Sigmoid colon (tissue), 6 donors: ENCODE measurements at regions not wholly inside any gene's neighbourhood (a gene's known extent, or its start where the extent isn't known, plus 50 kb on each side); places are given as distances from the start of the nearest gene placed in this dataset.

Experiments used
- DNase-seq: peaks from one replicate; pipeline ENCODE4 v3.0.0-alpha.2; 2019
- H3K27ac ChIP-seq, 4 donors: fragments of 200-600 bp; sonication (generic); one replicate each; pipeline ENCODE4 v1.5.1; 2016 to 2019; ENCODE audit warnings: mild to moderate bottlenecking in 1 of 4
- H3K27me3 ChIP-seq, 3 donors: fragments of 200-600 bp; sonication (generic); one replicate each; pipeline ENCODE4 v1.5.1; 2019; ENCODE audit warnings: mild to moderate bottlenecking in 1 of 3
- H3K36me3 ChIP-seq, 4 donors: fragments of 200-600 bp; sonication (generic); one replicate each; pipeline ENCODE4 v1.5.1; 2016 to 2019
- H3K4me1 ChIP-seq, 4 donors: fragments of 200-600 bp; sonication (generic); one replicate each; pipeline ENCODE4 v1.5.1; 2017 to 2019
- H3K4me3 ChIP-seq, 4 donors: fragments of 200-600 bp; sonication (generic); one replicate each; pipeline ENCODE4 v1.5.1; 2017 to 2019; ENCODE audit warnings: mild to moderate bottlenecking in 2 of 4, moderate library complexity in 1 of 4
- H3K9me3 ChIP-seq, 4 donors: fragments of 200-600 bp in 3 of 4; sonication (generic) in 3 of 4; one replicate each; pipeline versions ENCODE4 v1.5.1 to v1.6.1; 2013 to 2019
- CTCF ChIP-seq, 4 experiments: fragments of 450-650 bp in 3 of 4; fragments of 200-600 bp in 1 of 4; IDR thresholded peaks; one replicate each; pipeline ENCODE4 v1.5.1; 2016 to 2019; ENCODE audit warnings: antibody characterized with exemption in 4 of 4, mild to moderate bottlenecking in 3 of 4, moderate library complexity in 2 of 4
- EP300 ChIP-seq, 4 donors: sonication (generic); formaldehyde crosslinking; IDR thresholded peaks; one replicate each; pipeline ENCODE4 v1.6.1; 2017; ENCODE audit warnings: antibody characterized with exemption in 4 of 4
- POLR2A ChIP-seq, 2 donors: fragments of 450-650 bp; IDR thresholded peaks; one replicate each; pipeline ENCODE4 v1.6.1; 2016; ENCODE audit warnings: antibody characterized with exemption in 2 of 2, mild to moderate bottlenecking in 2 of 2, moderate library complexity in 2 of 2
- POLR2AphosphoS5 ChIP-seq, 4 donors: sonication (generic); formaldehyde crosslinking; IDR thresholded peaks; one replicate each; pipeline ENCODE4 v1.6.1; 2017; ENCODE audit warnings: antibody characterized with exemption in 4 of 4
- WGBS, 2 donors: extraction: QIAGEN DNeasy Blood & Tissue Kit; methylation state at CpG; one replicate each; pipeline ENCODE4 v1.1.7; 2013; 5-methylcytosine and 5-hydroxymethylcytosine counted together
- intact Hi-C: fragments of 100-400 bp; cut with DNase I; formaldehyde crosslinking; loops from one replicate; pipeline ENCODE4 v1.15.1; 2023
- donor health status: healthy with polysubstance abuse.
- donor health status: healthy.

GRCh38 chr13:73187106-73187505 is 128.3 kb downstream of the KLF5 start:
- no peak for DNase-seq
- H3K36me3 ChIP-seq: no peaks in the 10 kb centered on the region
- H3K27me3 ChIP-seq: no peaks in the 10 kb centered on the region
- no peak for TF ChIP-seq EP300 (IDR thresholded peaks at IDR 0.05)
- TF ChIP-seq POLR2AphosphoS5 (IDR thresholded peaks at IDR 0.05): no peak
- TF ChIP-seq POLR2A (IDR thresholded peaks at IDR 0.05): no peak
- no peak for TF ChIP-seq CTCF (IDR thresholded peaks at IDR 0.05)
- H3K4me3 ChIP-seq: no peak overlapping the region
- intact Hi-C loops: no loop called here
- no peak overlapping the region for H3K27ac ChIP-seq
- H3K9me3 ChIP-seq: no peaks in the 10 kb centered on the region
- H3K4me1 ChIP-seq: no peaks in the 10 kb centered on the region
- WGBS, 2 donors: 91 to 93% methylated on average over 4 of the region's 4 CpGs

GRCh38 chr13:73179650-73180274 is 121.0 kb downstream of the KLF5 start:
- WGBS, 2 donors: 87 to 89% methylated on average over 6 of the region's 6 CpGs
- H3K4me1 ChIP-seq: no peaks in the 10 kb centered on the region
- H3K36me3 ChIP-seq: no peaks in the 10 kb centered on the region
- H3K27me3 ChIP-seq: no peaks in the 10 kb centered on the region
- H3K9me3 ChIP-seq: no peaks in the 10 kb centered on the region
- no peak for DNase-seq
- TF ChIP-seq CTCF (IDR thresholded peaks at IDR 0.05): no peak
- no peak for TF ChIP-seq EP300 (IDR thresholded peaks at IDR 0.05)
- no peak for TF ChIP-seq POLR2AphosphoS5 (IDR thresholded peaks at IDR 0.05)
- TF ChIP-seq POLR2A (IDR thresholded peaks at IDR 0.05): no peak
- H3K4me3 ChIP-seq: no peak overlapping the region
- H3K27ac ChIP-seq: no peak overlapping the region
- intact Hi-C loops: no loop called here

GRCh38 chr13:73177916-73178565 is 119.2 kb downstream of the KLF5 start:
- no peaks in the 10 kb centered on the region for H3K36me3 ChIP-seq
- 26 to 72% methylated on average over 3 of the region's 3 CpGs for WGBS, 2 donors
- TF ChIP-seq POLR2A (IDR thresholded peaks at IDR 0.05) (no peak), EP300 (IDR thresholded peaks at IDR 0.05) (no peak), POLR2AphosphoS5 (IDR thresholded peaks at IDR 0.05) (no peak), CTCF (IDR thresholded peaks at IDR 0.05) (no peak)
- H3K27ac ChIP-seq: no peak overlapping the region
- no peaks in the 10 kb centered on the region for H3K27me3 ChIP-seq
- H3K4me3 ChIP-seq: no peak overlapping the region
- intact Hi-C loops: no loop called here
- no peaks in the 10 kb centered on the region for H3K4me1 ChIP-seq
- DNase-seq: no peak
- H3K9me3 ChIP-seq: no peaks in the 10 kb centered on the region

- 66 to 77% methylated on average over 1 of the region's 1 CpG for WGBS, 2 donors
- TF ChIP-seq EP300 (IDR thresholded peaks at IDR 0.05): no peak
- TF ChIP-seq CTCF (IDR thresholded peaks at IDR 0.05): no peak
- TF ChIP-seq POLR2A (IDR thresholded peaks at IDR 0.05): no peak
- no peak for DNase-seq
- no peaks in the 10 kb centered on the region for H3K36me3 ChIP-seq
- no peak overlapping the region for H3K4me3 ChIP-seq
- no peaks in the 10 kb centered on the region for H3K9me3 ChIP-seq
- no peaks in the 10 kb centered on the region for H3K4me1 ChIP-seq
- H3K27me3 ChIP-seq: no peaks in the 10 kb centered on the region
- no peak overlapping the region for H3K27ac ChIP-seq
- intact Hi-C loops: no loop called here
These were observed 118.2 kb downstream of the KLF5 start for GRCh38 chr13:73177017-73177416.
